Activated CD4-positive, CD25-positive, alpha-beta regulatory T cell treated with anti-CD3 and anti-CD28 coated beads, Interleukin-2, amount 50 U/mL, for 72 hours (primary cell): ENCODE measurements at regions not wholly inside any gene's neighbourhood (a gene's known extent, or its start where the extent isn't known, plus 50 kb on each side); places are given as distances from the start of the nearest gene placed in this dataset.

Experiments used
- DNase-seq: peaks from one replicate; pipeline ENCODE4 v3.0.0; 2021

DNA sequence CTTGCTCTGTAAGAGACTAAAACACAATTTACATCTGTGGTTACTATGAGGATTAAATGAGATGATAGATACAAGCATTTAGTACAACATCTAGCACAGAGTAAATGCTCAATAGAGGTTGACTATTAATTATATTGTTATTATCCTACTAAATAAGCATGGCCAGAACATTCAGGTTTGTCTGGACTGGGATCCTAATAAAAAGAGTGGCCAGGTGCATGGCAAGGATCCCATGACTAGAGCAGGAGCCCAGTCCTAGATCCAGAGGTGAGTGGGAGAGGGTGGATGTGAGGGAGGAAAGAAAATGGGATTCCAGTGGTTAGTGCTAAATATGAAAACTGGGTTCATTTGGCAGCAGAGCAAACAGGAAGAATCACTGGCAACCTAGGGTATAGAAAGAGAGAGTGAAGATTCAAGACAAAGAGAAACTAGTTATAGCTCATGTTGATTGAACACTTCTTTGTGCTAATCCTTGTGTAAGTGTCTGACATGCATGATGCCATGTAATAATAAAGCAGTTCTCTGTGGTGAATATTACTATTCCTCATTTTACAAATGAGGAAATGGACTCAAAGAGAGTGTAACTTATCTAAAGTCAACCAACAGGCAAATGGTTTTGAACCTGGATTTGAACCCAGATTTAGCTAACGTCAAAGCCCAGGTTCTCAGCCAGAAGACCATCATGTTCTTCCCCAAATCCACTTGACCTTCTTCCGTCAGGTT lies 71.1 kb upstream of the FGGY start:
- no peak for DNase-seq

DNA sequence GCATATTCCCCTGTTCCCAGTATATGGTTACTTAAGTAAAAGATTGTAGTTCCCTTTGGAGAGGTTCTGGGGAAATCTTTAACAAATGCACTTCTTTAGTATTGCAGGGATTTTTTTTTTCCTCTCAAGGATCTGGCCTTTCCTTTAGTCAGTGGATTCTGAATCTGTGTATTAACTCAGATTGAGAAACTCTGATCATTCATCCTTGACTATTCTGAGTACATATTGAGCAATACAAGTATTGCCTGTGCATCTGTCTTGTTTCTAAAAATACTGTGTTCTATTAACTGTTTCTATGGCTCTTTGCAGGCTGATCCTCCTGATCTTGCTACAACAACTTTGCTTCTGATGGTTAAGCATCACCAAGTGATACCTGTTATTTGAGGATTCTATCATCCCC lies 67.8 kb upstream of the FGGY start:
- DNase-seq: no peak

DNA sequence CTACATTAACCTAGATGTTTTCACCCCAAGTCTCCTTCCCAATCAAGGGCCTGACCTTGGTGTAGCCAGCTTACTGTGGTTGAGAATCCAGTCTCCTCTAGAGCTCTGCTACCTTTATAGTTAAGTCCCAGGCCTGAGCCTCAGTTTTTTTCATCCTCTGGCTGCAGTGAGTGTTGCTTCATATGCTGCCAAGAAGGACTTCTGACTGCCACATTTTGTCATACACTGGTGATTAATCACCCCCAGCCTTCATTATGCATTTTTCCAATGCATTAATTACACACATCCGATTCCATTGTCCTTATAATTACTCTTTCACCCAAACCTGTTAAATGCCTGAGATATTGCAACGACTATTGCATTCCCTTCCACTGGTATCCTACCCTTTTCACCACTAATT lies 66.3 kb upstream of the FGGY start:
- no peak for DNase-seq

DNA sequence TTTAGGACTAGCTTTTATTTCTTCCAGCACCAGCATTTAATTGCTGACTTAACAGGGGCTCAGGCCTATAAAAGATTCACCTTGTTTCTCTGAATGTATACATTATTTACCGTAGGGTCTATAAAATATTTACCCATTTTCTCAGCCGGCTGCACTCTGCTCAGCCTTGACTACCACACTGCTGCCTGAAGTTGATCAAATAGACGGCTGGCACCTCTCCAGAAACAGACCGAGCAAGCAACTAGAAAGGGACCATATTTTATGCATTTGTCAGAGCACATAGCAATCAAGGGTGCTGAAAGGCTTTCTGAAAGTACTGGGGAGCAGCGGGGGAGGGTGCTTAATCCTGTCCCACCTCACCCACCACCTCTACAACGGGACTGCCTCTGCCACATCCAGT lies 64.7 kb upstream of the FGGY start:
- no peak for DNase-seq

DNA sequence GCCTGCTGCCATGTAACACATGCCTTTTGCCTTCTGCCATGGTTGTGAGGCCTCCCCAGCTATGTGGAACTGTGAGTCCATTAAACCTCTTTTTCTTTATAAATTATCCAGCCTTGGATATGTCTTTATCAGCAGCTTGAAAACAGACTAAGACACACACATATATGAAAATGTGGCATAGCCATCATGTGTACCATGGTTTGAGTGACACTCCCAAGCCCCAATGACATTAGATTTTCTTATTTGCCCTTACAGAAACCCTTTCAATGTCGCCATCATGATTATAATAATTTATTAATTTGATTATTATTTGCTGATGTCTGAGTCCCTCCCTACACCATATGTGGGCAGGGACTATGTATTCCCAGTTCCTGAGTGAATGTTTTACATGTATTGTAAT lies 63.5 kb upstream of the FGGY start:
- DNase-seq: no peak

DNA sequence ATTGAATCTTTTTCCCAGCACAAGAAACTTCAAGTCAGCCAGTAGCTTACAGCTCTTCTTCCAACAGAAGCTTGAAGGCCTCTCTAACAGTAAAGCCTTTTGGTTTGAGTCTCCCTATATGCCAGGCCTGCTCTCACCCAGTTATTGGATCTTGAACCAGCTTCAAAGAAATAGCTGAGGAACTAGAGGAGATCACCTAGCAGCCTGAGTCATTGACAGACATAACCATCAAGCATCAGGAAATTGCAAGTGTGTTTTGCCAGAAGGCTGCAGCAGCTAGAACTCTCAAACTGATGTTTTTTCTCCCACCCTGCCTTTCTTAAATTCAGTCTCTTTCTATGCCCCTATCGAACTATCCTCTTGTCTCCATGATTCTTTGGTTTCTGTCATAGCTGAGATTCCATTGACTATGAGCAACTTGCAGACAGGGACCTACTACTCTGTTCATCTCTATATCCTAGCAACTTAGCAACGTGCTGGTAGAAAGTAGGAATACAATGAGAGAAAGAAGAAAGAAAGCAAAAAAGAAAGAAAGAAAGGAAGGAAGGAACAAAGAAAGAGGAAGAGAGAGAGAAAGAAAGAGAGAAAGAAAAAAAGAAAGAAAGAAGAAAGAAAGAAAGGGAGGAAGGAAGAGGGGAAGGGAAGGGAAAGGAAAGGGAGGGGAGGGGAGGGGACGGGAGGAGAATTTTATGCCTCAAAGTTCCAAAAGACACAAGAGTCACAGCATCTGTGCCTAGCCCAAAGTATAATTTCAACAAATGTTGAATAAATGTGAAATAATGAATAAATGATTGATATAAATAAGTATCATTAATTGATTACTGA lies 60.0 kb upstream of the FGGY start:
- no peak for DNase-seq

DNA sequence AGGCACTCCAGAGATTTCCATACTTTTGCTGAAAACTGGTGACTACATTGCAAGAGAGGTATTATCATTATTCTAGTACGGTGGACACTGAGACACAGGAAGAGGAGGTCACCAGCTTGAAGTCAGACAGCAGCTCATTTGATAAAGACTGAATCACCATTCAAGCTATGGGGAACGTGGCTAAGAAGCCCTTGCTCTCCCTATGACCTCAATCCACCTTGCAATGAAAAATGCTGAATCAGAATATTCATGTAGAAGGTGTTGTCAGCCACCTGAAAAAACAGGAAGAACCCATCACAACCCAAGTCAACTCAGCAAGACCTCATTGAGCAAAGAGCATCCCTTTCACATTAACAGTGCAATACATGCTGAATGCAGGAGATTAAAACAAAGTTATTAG lies 59.0 kb upstream of the FGGY start:
- DNase-seq: no peak

DNA sequence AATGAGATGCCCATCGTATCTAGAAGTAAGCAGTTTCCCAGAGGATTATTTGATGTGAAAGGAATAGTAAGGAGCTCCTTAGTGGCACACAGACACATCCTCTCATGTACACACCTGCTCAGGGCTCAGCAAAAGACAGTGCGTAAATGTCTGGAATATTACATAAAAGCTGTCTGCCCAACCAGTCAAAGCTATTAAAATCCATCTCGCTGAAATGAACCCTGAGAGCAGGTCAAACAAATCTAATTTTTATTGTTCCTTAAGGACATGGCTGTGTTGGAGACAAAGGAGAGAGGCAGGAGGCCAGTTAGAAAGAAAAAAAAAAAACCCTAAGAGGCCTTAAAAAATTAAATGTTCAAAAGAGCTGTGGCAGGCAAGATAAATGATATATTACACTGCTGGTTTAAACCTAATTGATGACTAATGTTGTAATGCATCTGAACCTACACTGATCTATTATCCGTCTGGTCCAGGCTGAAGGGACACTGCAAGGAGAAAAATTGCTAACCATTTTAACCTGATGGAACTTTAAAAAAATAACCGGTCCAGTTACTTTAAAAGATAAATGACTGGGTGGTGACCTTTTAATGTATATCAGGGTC lies 58.5 kb upstream of the FGGY start:
- DNase-seq: no peak

DNA sequence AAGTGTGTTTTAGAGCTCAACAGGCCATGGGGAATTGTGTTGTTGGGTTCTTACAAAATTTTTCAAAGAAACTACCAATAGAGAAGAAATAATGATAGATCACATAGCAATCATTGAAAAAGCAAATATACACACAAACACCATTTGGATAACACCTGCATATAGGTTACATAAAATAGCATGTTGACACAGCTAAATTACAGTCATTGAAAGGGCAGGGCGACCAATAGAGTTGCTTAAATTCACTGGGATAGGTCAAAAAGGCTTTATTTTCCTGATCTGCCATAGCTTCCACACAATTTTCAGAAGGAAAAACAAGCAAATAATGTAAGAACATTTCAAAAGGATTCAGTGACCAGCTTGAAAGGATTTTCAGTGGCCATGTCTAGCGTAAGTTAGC lies 57.9 kb upstream of the FGGY start:
- no peak for DNase-seq

DNA sequence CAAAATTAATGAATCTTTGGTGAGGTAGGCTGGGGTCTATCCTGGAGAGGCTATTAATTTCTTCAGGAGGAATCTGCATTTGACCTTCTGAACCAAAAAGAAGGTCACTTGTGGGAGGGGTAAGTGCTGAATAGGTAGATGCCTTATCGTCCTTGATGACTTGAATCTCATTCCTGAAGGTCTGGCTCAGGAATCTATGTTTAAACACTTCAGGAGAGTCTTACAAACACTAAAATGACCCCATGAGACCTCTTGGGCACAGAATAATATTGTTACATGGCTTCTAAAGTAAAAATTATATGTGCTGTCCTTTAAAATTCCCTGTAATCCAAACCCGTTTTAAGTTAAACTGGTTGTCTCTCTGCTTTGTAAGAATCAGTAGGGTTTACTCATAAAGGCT lies 55.0 kb upstream of the FGGY start:
- DNase-seq: no peak

DNA sequence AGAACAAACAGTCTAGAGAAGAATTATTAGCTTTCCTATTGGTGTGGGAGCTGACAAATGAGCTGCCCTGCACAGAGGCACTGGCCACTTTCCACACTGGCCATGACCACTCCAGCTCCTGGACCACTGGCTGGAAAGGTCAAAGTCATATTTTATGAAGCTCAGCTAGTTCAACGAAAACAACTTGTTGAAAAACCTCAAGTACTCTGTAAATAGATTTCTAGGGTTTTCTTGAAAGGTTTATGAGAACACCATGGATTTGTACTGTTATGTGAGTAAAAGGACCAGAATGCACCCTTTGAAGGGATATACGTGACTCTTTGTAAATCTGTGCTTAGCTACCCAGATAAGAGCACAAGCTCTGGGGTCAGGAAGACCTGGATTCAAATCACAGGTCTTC lies 54.5 kb upstream of the FGGY start:
- DNase-seq: no peak

DNA sequence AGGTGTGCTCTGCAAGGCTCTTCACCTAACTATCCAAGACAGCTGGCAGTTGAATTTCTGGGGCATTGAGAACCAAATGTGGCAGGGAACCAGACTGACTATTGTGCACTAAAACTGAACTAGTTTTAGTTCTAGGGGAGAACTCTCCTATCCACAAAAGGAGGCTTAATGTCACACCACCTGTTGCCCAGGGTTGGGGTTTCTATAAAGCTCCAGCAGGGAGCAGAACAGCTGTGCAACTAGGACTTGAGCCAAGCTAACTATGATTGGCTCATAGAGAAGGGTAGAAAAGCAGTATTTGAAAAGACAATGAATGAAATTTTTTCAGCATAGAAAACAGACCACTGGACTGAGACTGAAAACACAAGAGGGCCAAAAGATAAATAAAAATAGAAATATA lies 53.3 kb upstream of the FGGY start:
- DNase-seq: no peak

DNA sequence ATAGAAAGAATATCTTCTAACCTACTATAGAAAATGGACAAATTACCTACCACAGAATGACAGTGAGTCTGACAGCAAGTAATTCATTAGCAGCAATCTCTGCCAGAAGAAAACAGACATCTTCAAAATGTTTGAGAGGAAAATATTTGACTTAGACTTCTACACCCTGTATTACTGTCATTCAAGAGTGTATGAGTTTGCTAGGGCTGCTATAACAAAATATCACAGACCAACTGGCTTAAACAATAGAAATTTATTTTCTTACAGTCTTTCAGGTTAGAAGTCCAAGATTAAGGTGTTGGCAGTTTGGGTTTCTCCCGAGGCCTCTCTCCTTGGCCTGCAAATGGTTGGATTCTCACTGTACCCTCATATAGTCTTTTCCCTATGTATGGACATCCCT lies 52.9 kb upstream of the FGGY start:
- no peak for DNase-seq

DNA sequence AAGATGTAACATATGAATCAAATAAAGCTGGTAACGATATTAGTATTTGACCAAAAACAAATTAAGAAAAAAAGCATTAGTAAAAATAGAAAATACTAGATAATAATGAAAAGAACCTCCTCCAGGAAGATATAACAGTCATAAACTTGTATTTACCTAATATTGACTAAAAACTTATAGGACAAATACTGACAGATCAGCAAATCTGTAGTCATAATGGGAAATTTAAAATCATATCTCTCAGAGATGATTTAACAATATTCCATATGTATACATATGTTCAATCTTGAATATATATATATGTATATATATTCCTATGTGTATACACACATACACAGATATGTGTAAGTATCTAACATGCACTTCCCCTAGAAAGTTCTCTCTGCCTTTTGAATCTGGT lies 52.0 kb upstream of the FGGY start:
- DNase-seq: no peak
